ENCODE measurements at regions not wholly inside any gene's neighbourhood (a gene's known extent, or its start where the extent isn't known, plus 50 kb on each side); places are given as distances from the start of the nearest gene placed in this dataset.

DNA sequence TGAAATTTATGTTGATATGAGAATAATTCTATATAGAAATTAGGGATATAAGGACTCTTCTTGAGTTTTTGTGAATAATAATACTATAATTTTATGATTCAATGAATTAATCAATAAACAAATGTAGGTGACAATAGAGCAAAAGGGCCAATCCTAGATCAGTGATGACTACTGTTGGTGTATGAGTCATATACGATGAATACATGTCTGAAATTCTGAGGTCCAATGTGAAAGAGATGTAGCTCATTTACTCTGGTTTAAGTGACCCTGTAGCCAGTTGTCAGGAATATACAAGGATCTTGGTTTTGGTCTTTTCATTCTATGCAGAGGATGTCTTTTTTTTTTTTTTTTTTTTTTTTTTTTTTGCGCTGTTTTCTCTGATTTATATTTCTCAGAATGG lies 72.1 kb upstream of the RTL1 start:
- Histone ChIP-seq H3K36me3 (ENCODE audit: insufficient read depth, low read length) (no peaks in the 10 kb centered on the region), H3K79me2 (ENCODE audit: insufficient read depth, low read depth, low read length) (no peaks in the 10 kb centered on the region), H2AFZ (ENCODE audit: low read length) (no peak overlapping the region), H3K9me2 (ENCODE audit: insufficient read depth, low read length) (no peaks in the 10 kb centered on the region), H3K4me2 (ENCODE audit: low read length) (no peak overlapping the region), H3K4me3 (ENCODE audit: low read depth, low read length, poor library complexity, severe bottlenecking) (no peak overlapping the region), H3K9me3 (ENCODE audit: low read length) (no peaks in the 10 kb centered on the region), H3K27ac (ENCODE audit: low read depth, low read length, poor library complexity, severe bottlenecking) (no peak overlapping the region), H4K20me1 (ENCODE audit: insufficient read depth, low read length) (no peaks in the 10 kb centered on the region), H3K4me1 (ENCODE audit: insufficient read depth, low read length, poor library complexity, severe bottlenecking) (no peaks in the 10 kb centered on the region)
- DNase-seq (ENCODE audit: low spot score) = no peak
- CTCF ChIA-PET (ENCODE audit: unreplicated experiment) = no interaction called here
- POLR2A ChIA-PET = no interaction called here
- intact Hi-C loops (cut with micrococcal nuclease; ENCODE audit: unreplicated experiment) = no loop called here
- TF ChIP-seq EZH2phosphoT487 (IDR thresholded peaks at IDR 0.05; ENCODE audit: borderline replicate concordance, low read depth, low read length) = no peak
- TF ChIP-seq, protein P1, sequence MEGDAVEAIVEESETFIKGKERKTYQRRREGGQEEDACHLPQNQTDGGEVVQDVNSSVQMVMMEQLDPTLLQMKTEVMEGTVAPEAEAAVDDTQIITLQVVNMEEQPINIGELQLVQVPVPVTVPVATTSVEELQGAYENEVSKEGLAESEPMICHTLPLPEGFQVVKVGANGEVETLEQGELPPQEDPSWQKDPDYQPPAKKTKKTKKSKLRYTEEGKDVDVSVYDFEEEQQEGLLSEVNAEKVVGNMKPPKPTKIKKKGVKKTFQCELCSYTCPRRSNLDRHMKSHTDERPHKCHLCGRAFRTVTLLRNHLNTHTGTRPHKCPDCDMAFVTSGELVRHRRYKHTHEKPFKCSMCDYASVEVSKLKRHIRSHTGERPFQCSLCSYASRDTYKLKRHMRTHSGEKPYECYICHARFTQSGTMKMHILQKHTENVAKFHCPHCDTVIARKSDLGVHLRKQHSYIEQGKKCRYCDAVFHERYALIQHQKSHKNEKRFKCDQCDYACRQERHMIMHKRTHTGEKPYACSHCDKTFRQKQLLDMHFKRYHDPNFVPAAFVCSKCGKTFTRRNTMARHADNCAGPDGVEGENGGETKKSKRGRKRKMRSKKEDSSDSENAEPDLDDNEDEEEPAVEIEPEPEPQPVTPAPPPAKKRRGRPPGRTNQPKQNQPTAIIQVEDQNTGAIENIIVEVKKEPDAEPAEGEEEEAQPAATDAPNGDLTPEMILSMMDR (conservative IDR thresholded peaks at IDR 0.05; ENCODE audit: low read length) = no peak
- BruUV-seq (replicated peaks) = no TSS peak

DNA sequence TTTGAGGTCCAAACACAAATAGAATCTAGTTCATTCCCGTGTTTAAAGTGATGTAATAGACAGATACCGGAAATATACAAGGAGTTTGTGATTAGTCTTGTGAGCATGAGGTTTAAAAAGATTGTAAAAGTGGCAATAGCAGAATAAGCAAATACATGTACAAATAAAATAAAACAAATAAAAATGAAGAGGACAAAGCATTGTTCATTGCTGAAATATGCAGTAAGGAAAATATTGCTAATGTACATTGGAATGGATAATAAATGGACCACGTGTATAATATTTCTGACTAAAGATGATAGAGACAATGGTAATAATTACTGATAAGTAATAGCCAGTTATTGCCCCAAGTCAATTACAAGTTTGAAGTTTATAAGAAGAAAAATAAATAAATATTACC lies 75.6 kb upstream of the RTL1 start:
- ChIA-PET CTCF (ENCODE audit: unreplicated experiment) (no interaction called here), POLR2A (no interaction called here)
- Histone ChIP-seq H3K4me1 (ENCODE audit: insufficient read depth, low read length, poor library complexity, severe bottlenecking) (no peaks in the 10 kb centered on the region), H3K4me2 (ENCODE audit: low read length) (no peak overlapping the region), H3K9me3 (ENCODE audit: low read length) (no peaks in the 10 kb centered on the region), H3K9me2 (ENCODE audit: insufficient read depth, low read length) (no peaks in the 10 kb centered on the region), H4K20me1 (ENCODE audit: insufficient read depth, low read length) (no peaks in the 10 kb centered on the region), H2AFZ (ENCODE audit: low read length) (no peak overlapping the region), H3K36me3 (ENCODE audit: insufficient read depth, low read length) (no peaks in the 10 kb centered on the region), H3K4me3 (ENCODE audit: low read depth, low read length, poor library complexity, severe bottlenecking) (no peak overlapping the region), H3K79me2 (ENCODE audit: insufficient read depth, low read depth, low read length) (no peaks in the 10 kb centered on the region), H3K27ac (ENCODE audit: low read depth, low read length, poor library complexity, severe bottlenecking) (no peak overlapping the region)
- no TSS peak for BruUV-seq (replicated peaks)
- TF ChIP-seq, protein P1 (conservative IDR thresholded peaks at IDR 0.05; ENCODE audit: low read length) = no peak
- TF ChIP-seq EZH2phosphoT487 (IDR thresholded peaks at IDR 0.05; ENCODE audit: borderline replicate concordance, low read depth, low read length) = no peak
- no peak for DNase-seq (ENCODE audit: low spot score)
- intact Hi-C loops (cut with micrococcal nuclease; ENCODE audit: unreplicated experiment) = no loop called here

DNA sequence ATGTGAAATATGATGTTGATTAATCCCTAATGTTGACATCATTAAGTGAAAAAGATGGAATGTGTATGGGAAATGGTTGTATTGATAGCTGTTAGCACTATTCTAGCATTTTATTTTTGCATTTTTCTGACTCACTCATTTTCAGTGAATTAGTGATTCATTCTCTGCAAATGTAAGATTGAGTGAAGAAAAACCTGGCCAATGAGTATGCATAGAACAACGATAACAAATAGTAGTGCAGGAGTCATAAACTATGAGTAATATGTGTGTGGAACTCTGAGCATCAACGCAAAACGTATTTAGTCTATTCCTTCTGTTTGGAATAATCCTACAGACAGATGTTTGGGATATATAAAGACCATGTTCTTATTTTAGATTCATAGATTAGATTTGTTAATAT lies 76.3 kb upstream of the RTL1 start:
- H3K4me3 ChIP-seq (ENCODE audit: low read depth, low read length, poor library complexity, severe bottlenecking) = no peak overlapping the region
- no peaks in the 10 kb centered on the region for H3K36me3 ChIP-seq (ENCODE audit: insufficient read depth, low read length)
- no peak for DNase-seq (ENCODE audit: low spot score)
- intact Hi-C loops (cut with micrococcal nuclease; ENCODE audit: unreplicated experiment) = no loop called here
- no peak overlapping the region for H2AFZ ChIP-seq (ENCODE audit: low read length)
- H3K9me2 ChIP-seq (ENCODE audit: insufficient read depth, low read length) = no peaks in the 10 kb centered on the region
- no peaks in the 10 kb centered on the region for H3K79me2 ChIP-seq (ENCODE audit: insufficient read depth, low read depth, low read length)
- H4K20me1 ChIP-seq (ENCODE audit: insufficient read depth, low read length) = no peaks in the 10 kb centered on the region
- no peaks in the 10 kb centered on the region for H3K9me3 ChIP-seq (ENCODE audit: low read length)
- BruUV-seq (replicated peaks) = no TSS peak
- POLR2A ChIA-PET = no interaction called here
- CTCF ChIA-PET (ENCODE audit: unreplicated experiment) = no interaction called here
- no peak for TF ChIP-seq EZH2phosphoT487 (IDR thresholded peaks at IDR 0.05; ENCODE audit: borderline replicate concordance, low read depth, low read length)
- TF ChIP-seq, protein P1 (conservative IDR thresholded peaks at IDR 0.05; ENCODE audit: low read length) = no peak
- no peak overlapping the region for H3K4me2 ChIP-seq (ENCODE audit: low read length)
- no peaks in the 10 kb centered on the region for H3K4me1 ChIP-seq (ENCODE audit: insufficient read depth, low read length, poor library complexity, severe bottlenecking)
- H3K27ac ChIP-seq (ENCODE audit: low read depth, low read length, poor library complexity, severe bottlenecking) = no peak overlapping the region

Data from OCI-LY7 (cell line).